Smooth muscle cell (in vitro differentiated cells): ENCODE measurements at regions not wholly inside any gene's neighbourhood (a gene's known extent, or its start where the extent isn't known, plus 50 kb on each side); places are given as distances from the start of the nearest gene placed in this dataset.

Source experiments
- DNase-seq: peaks from one replicate; lab custom pipeline; 2025; ENCODE audit not compliant: unreplicated experiment; lab: John Stamatoyannopoulos, UW
- H2AFZ ChIP-seq: fragments of 200-600 bp; sonication (generic); 2 replicates; pipeline ENCODE4 v1.6.0; 2016; ENCODE audit warnings: antibody characterized with exemption, low read depth, mild to moderate bottlenecking
- H3F3A ChIP-seq: fragments of 200-600 bp; sonication (generic); 2 replicates; pipeline ENCODE4 v1.6.0; 2017; ENCODE audit warnings: antibody characterized with exemption, low read depth
- H3K27ac ChIP-seq: fragments of 200-600 bp; sonication (generic); 2 replicates; pipeline ENCODE4 v1.5.1; 2016; ENCODE audit warnings: low read depth, mild to moderate bottlenecking
- H3K27me3 ChIP-seq: fragments of 200-600 bp; sonication (generic); 2 replicates; pipeline ENCODE4 v1.6.1; 2016; ENCODE audit warnings: low read depth, mild to moderate bottlenecking
- H3K36me3 ChIP-seq: fragments of 200-600 bp; sonication (generic); 2 replicates; pipeline ENCODE4 v1.5.1; 2016; ENCODE audit warnings: low read depth
- H3K4me1 ChIP-seq: fragments of 200-600 bp; sonication (generic); 2 replicates; pipeline ENCODE4 v1.5.1; 2016; ENCODE audit warnings: low read depth
- H3K4me2 ChIP-seq: fragments of 200-600 bp; sonication (generic); 2 replicates; pipeline ENCODE4 v1.6.0; 2016; ENCODE audit warnings: mild to moderate bottlenecking
- H3K4me3 ChIP-seq: fragments of 200-600 bp; sonication (generic); 2 replicates; pipeline ENCODE4 v1.5.1; 2016; ENCODE audit warnings: mild to moderate bottlenecking
- H3K79me2 ChIP-seq: fragments of 200-600 bp; sonication (generic); 2 replicates; pipeline ENCODE4 v1.6.0; 2016; ENCODE audit warnings: low read depth, mild to moderate bottlenecking
- H3K9ac ChIP-seq: fragments of 200-600 bp; sonication (generic); 2 replicates; pipeline ENCODE4 v1.6.0; 2016; ENCODE audit warnings: low read depth
- H3K9me3 ChIP-seq: fragments of 200-600 bp; sonication (generic); replicated peaks from 2 replicates; pipeline ENCODE4 v1.5.1; 2016; ENCODE audit warnings: low read depth
- H4K20me1 ChIP-seq: fragments of 200-600 bp; sonication (generic); 2 replicates; pipeline ENCODE4 v1.6.0; 2016; ENCODE audit warnings: low read depth
- CTCF ChIP-seq: fragments of 200-600 bp; sonication (generic); IDR thresholded peaks from 2 replicates; pipeline ENCODE4 v1.5.1; 2017; ENCODE audit warnings: borderline replicate concordance, mild to moderate bottlenecking, antibody characterized with exemption; ENCODE audit not compliant: insufficient read depth, poor library complexity, severe bottlenecking
- WGBS: methylation state at CpG from one replicate; pipeline ENCODE4 v1.1.7; 2016; ENCODE audit warnings: low lambda C conversion rate; 5-methylcytosine and 5-hydroxymethylcytosine counted together

- H3K9me3 ChIP-seq = no peaks in the 10 kb centered on the region
- no peak for DNase-seq
- no peak for TF ChIP-seq CTCF
- H3K79me2 ChIP-seq = no peaks in the 10 kb centered on the region
- no peaks in the 10 kb centered on the region for H4K20me1 ChIP-seq
- no peaks in the 10 kb centered on the region for H3K4me1 ChIP-seq
- H3K27me3 ChIP-seq = no peaks in the 10 kb centered on the region
- WGBS = 93% methylated on average over 3 of the region's 3 CpGs
- no peak overlapping the region for H3K4me2 ChIP-seq
- H2AFZ ChIP-seq = no peak overlapping the region
- H3K36me3 ChIP-seq = no peaks in the 10 kb centered on the region
- no peak overlapping the region for H3K9ac ChIP-seq
- H3F3A ChIP-seq = no peaks in the 10 kb centered on the region
- no peak overlapping the region for H3K27ac ChIP-seq
- H3K4me3 ChIP-seq = no peak overlapping the region
Observed at GRCh38 chr18:57251747-57252146, 100.6 kb upstream of the ST8SIA3 start.

GRCh38 chr18:57253903-57254302 lies 98.5 kb upstream of the ST8SIA3 start:
- H3K4me2 ChIP-seq = no peak overlapping the region
- no peak for TF ChIP-seq CTCF

GRCh38 chr18:57258131-57258777 lies 94.1 kb upstream of the ST8SIA3 start:
- no peaks in the 10 kb centered on the region for H3F3A ChIP-seq

More at GRCh38 chr18:57253903-57254302, 98.5 kb upstream of the ST8SIA3 start:
- H3K27ac ChIP-seq = no peak overlapping the region
- no peak overlapping the region for H3K9ac ChIP-seq
- no peaks in the 10 kb centered on the region for H3K9me3 ChIP-seq
- no peaks in the 10 kb centered on the region for H4K20me1 ChIP-seq
- DNase-seq = no peak
- H3K4me1 ChIP-seq = no peaks in the 10 kb centered on the region
- H3K4me3 ChIP-seq = no peak overlapping the region
- 77% methylated on average over 9 of the region's 9 CpGs for WGBS
- H3F3A ChIP-seq = no peaks in the 10 kb centered on the region
- H3K27me3 ChIP-seq = no peaks in the 10 kb centered on the region
- H3K79me2 ChIP-seq = no peaks in the 10 kb centered on the region
- no peaks in the 10 kb centered on the region for H3K36me3 ChIP-seq
- H2AFZ ChIP-seq = no peak overlapping the region

More at GRCh38 chr18:57258131-57258777, 94.1 kb upstream of the ST8SIA3 start:
- H3K9me3 ChIP-seq = no peaks in the 10 kb centered on the region
- H3K27me3 ChIP-seq = no peaks in the 10 kb centered on the region
- DNase-seq = no peak
- H3K4me3 ChIP-seq = no peak overlapping the region
- no peak overlapping the region for H3K4me2 ChIP-seq
- no peaks in the 10 kb centered on the region for H4K20me1 ChIP-seq
- H3K79me2 ChIP-seq = no peaks in the 10 kb centered on the region
- H3K27ac ChIP-seq = no peak overlapping the region
- H3K36me3 ChIP-seq = no peaks in the 10 kb centered on the region
- H3K9ac ChIP-seq = no peak overlapping the region
- H2AFZ ChIP-seq = no peak overlapping the region
- H3K4me1 ChIP-seq = no peaks in the 10 kb centered on the region
- 90% methylated on average over 6 of the region's 6 CpGs for whole genome bisulfite sequencing
- no peak for TF ChIP-seq CTCF
